ENCODE measurements at regions not wholly inside any gene's neighbourhood (a gene's known extent, or its start where the extent isn't known, plus 50 kb on each side); places are given as distances from the start of the nearest gene placed in this dataset.

DNA sequence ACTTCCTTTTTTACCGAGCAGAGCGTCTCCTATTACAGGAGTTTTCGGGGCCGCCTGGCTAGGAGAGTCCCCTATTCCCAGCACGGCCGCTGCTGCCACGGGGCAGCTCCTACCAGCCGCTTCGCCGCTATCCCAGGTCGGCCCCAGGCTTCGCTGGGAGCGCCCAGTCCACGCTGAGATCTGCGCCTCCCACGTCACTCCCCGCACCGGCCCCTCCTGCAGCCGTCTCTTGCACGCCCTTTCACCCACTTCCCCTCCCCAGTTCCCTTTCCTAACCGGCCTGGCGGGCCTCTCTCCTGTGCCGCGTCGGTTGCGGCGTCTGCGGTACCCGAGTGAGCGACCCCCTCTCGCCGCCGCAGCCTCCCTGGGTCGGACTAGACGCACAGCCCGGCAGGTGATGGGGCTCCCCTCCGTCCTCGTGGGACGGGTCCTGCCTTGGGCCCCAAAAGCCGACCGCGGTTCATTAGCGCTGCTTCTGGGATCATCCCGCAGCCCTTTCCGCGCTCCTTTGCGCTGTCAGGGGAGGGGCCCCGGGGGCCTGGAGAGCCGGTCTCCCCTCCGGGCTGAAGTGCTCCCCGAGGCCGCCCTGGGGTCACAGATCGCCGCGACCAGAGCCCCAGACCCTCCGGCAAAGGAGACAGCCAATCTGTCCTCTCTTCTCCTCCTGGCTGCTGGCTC, 1318.4 kb downstream of the TMEM121 start:
- TF ChIP-seq, protein P1, sequence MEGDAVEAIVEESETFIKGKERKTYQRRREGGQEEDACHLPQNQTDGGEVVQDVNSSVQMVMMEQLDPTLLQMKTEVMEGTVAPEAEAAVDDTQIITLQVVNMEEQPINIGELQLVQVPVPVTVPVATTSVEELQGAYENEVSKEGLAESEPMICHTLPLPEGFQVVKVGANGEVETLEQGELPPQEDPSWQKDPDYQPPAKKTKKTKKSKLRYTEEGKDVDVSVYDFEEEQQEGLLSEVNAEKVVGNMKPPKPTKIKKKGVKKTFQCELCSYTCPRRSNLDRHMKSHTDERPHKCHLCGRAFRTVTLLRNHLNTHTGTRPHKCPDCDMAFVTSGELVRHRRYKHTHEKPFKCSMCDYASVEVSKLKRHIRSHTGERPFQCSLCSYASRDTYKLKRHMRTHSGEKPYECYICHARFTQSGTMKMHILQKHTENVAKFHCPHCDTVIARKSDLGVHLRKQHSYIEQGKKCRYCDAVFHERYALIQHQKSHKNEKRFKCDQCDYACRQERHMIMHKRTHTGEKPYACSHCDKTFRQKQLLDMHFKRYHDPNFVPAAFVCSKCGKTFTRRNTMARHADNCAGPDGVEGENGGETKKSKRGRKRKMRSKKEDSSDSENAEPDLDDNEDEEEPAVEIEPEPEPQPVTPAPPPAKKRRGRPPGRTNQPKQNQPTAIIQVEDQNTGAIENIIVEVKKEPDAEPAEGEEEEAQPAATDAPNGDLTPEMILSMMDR (conservative IDR thresholded peaks at IDR 0.05; ENCODE audit: low read depth, low read length), result no peak
- TF ChIP-seq EZH2 (IDR thresholded peaks at IDR 0.05; ENCODE audit: low read length, unreplicated experiment), result no peak
- no peak for TF ChIP-seq EZH2phosphoT487 (IDR thresholded peaks at IDR 0.05; ENCODE audit: borderline replicate concordance, low read length)
